ENCODE measurements at regions not wholly inside any gene's neighbourhood (a gene's known extent, or its start where the extent isn't known, plus 50 kb on each side); places are given as distances from the start of the nearest gene placed in this dataset.

DNA sequence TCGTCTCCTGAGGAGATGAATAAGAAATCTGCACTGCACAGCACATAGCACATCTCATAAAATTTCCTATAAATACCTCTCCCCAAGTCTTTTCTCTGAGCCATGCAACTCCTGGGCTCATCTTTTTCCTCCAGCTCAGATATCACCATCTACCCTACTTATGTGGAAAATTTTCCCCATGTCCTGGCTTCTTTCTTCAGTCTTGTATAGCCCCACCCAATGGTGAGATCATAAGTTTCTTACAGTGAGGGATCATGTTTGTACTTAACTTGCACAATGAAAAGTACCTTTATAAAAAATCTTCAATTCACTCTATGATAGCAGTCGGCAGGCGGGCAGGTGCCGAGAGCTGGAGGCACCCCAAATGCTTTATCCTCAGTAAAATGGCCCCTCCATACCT, 198.6 kb upstream of the S100G start:
- ATAC-seq: no peak
- no peak overlapping the region for H3K27ac ChIP-seq (ENCODE audit: low read length)
- TF ChIP-seq TCF7L2 (IDR thresholded peaks at IDR 0.05; ENCODE audit: low read depth, low read length) (no peak), SIN3A (IDR thresholded peaks at IDR 0.05; ENCODE audit: borderline replicate concordance, insufficient read depth, low read depth, low read length) (no peak), POLR2AphosphoS5 (IDR thresholded peaks at IDR 0.05; ENCODE audit: low read depth, low read length) (no peak)
- TF ChIP-seq, protein P1, sequence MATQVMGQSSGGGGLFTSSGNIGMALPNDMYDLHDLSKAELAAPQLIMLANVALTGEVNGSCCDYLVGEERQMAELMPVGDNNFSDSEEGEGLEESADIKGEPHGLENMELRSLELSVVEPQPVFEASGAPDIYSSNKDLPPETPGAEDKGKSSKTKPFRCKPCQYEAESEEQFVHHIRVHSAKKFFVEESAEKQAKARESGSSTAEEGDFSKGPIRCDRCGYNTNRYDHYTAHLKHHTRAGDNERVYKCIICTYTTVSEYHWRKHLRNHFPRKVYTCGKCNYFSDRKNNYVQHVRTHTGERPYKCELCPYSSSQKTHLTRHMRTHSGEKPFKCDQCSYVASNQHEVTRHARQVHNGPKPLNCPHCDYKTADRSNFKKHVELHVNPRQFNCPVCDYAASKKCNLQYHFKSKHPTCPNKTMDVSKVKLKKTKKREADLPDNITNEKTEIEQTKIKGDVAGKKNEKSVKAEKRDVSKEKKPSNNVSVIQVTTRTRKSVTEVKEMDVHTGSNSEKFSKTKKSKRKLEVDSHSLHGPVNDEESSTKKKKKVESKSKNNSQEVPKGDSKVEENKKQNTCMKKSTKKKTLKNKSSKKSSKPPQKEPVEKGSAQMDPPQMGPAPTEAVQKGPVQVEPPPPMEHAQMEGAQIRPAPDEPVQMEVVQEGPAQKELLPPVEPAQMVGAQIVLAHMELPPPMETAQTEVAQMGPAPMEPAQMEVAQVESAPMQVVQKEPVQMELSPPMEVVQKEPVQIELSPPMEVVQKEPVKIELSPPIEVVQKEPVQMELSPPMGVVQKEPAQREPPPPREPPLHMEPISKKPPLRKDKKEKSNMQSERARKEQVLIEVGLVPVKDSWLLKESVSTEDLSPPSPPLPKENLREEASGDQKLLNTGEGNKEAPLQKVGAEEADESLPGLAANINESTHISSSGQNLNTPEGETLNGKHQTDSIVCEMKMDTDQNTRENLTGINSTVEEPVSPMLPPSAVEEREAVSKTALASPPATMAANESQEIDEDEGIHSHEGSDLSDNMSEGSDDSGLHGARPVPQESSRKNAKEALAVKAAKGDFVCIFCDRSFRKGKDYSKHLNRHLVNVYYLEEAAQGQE (IDR thresholded peaks at IDR 0.05; ENCODE audit: insufficient read depth in 1 of 2, low read depth in 2 of 2, low read length in 1 of 2): no peak
- TF ChIP-seq, protein P2, sequence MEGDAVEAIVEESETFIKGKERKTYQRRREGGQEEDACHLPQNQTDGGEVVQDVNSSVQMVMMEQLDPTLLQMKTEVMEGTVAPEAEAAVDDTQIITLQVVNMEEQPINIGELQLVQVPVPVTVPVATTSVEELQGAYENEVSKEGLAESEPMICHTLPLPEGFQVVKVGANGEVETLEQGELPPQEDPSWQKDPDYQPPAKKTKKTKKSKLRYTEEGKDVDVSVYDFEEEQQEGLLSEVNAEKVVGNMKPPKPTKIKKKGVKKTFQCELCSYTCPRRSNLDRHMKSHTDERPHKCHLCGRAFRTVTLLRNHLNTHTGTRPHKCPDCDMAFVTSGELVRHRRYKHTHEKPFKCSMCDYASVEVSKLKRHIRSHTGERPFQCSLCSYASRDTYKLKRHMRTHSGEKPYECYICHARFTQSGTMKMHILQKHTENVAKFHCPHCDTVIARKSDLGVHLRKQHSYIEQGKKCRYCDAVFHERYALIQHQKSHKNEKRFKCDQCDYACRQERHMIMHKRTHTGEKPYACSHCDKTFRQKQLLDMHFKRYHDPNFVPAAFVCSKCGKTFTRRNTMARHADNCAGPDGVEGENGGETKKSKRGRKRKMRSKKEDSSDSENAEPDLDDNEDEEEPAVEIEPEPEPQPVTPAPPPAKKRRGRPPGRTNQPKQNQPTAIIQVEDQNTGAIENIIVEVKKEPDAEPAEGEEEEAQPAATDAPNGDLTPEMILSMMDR (IDR thresholded peaks at IDR 0.05): no peak
- CTCF ChIA-PET: no interaction called here
- BruUV-seq (replicated peaks): no TSS peak
- H3K4me1 ChIP-seq (ENCODE audit: control insufficient read depth, insufficient read depth, low read length): no peaks in the 10 kb centered on the region
- no peaks in the 10 kb centered on the region for H3K27me3 ChIP-seq (ENCODE audit: control insufficient read depth, insufficient read depth, low read length)
- H3K4me3 ChIP-seq (ENCODE audit: low read depth in 2 of 2, low read length in 2 of 2): no peak overlapping the region
- DNase-seq (ENCODE audit: low read depth, low spot score): no peak
- no peaks in the 10 kb centered on the region for H3K9me3 ChIP-seq (ENCODE audit: control insufficient read depth, insufficient read depth, low read depth, low read length)
- in situ Hi-C loops (cut with HindIII; ENCODE audit: low pct_unique_long_range_greater_than_20kb, low sequenced_read_pairs): no loop called here
- intact Hi-C loops (cut with micrococcal nuclease; ENCODE audit: unreplicated experiment): no loop called here
- H3K36me3 ChIP-seq (ENCODE audit: control insufficient read depth, insufficient read depth, low read length): no peaks in the 10 kb centered on the region
- POLR2A ChIA-PET: no interaction called here

DNA sequence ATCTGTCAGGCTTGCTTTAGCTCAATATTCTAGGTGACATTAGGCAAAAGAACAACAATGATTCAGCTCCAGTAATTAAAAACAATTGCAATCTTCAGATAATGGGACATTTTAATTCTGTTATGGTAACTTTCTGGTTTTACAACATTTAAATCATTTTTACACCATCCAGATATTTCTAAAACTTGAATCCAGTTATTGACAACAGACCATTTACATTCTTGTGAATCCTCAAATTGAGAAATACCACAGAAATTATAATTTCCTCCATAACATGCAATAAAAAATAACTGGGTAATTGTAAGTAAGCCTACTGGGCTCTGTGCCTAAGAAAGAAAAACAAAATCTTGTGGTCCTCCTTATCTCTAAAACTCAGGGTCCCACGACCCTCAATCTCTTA, 195.0 kb upstream of the S100G start:
- ChIA-PET POLR2A (no interaction called here), CTCF (no interaction called here)
- H3K9me3 ChIP-seq (ENCODE audit: control insufficient read depth, insufficient read depth, low read depth, low read length): no peaks in the 10 kb centered on the region
- H3K27me3 ChIP-seq (ENCODE audit: control insufficient read depth, insufficient read depth, low read length): no peaks in the 10 kb centered on the region
- H3K27ac ChIP-seq (ENCODE audit: low read length): no peak overlapping the region
- no peak for TF ChIP-seq TCF7L2 (IDR thresholded peaks at IDR 0.05; ENCODE audit: low read depth, low read length)
- no peak for TF ChIP-seq SIN3A (IDR thresholded peaks at IDR 0.05; ENCODE audit: borderline replicate concordance, insufficient read depth, low read depth, low read length)
- TF ChIP-seq POLR2AphosphoS5 (IDR thresholded peaks at IDR 0.05; ENCODE audit: low read depth, low read length): no peak
- no peaks in the 10 kb centered on the region for H3K36me3 ChIP-seq (ENCODE audit: control insufficient read depth, insufficient read depth, low read length)
- BruUV-seq (replicated peaks): no TSS peak
- no peak overlapping the region for H3K4me3 ChIP-seq (ENCODE audit: low read depth in 2 of 2, low read length in 2 of 2)
- intact Hi-C loops (cut with micrococcal nuclease; ENCODE audit: unreplicated experiment): no loop called here
- in situ Hi-C loops (cut with HindIII; ENCODE audit: low pct_unique_long_range_greater_than_20kb, low sequenced_read_pairs): no loop called here
- DNase-seq (ENCODE audit: low read depth, low spot score): no peak
- no peak for ATAC-seq
- no peaks in the 10 kb centered on the region for H3K4me1 ChIP-seq (ENCODE audit: control insufficient read depth, insufficient read depth, low read length)

DNA sequence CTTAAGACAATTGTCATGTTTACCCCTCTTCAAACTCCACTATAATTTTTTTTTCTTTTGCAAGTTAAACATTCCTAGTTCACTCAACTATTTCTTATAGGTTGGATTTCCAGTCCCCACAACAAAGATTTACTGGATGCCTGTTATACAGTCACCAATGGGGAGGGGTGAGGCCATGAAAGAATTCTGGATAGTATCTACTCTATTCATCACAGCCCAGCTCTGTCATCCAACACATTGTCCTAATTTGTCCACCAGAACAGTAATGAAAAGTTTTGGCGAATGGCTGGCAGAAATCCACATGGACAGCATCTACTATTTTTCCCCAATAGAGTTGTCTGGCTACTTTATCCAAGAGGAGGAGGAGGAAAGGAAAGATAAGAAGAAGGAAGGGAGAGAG, 192.7 kb upstream of the S100G start:
- DNase-seq (ENCODE audit: low read depth, low spot score): no peak
- TF ChIP-seq TCF7L2 (IDR thresholded peaks at IDR 0.05; ENCODE audit: low read depth, low read length): no peak
- TF ChIP-seq, protein P2 (IDR thresholded peaks at IDR 0.05): no peak
- TF ChIP-seq POLR2AphosphoS5 (IDR thresholded peaks at IDR 0.05; ENCODE audit: low read depth, low read length): no peak
- no peak for TF ChIP-seq SIN3A (IDR thresholded peaks at IDR 0.05; ENCODE audit: borderline replicate concordance, insufficient read depth, low read depth, low read length)
- CTCF ChIA-PET: no interaction called here
- POLR2A ChIA-PET: no interaction called here
- BruUV-seq (replicated peaks): no TSS peak
- ATAC-seq: no peak
- in situ Hi-C loops (cut with HindIII; ENCODE audit: low pct_unique_long_range_greater_than_20kb, low sequenced_read_pairs) (no loop called here), intact Hi-C loops (cut with micrococcal nuclease; ENCODE audit: unreplicated experiment) (no loop called here)
- no peak overlapping the region for H3K27ac ChIP-seq (ENCODE audit: low read length)
- H3K27me3 ChIP-seq (ENCODE audit: control insufficient read depth, insufficient read depth, low read length): no peaks in the 10 kb centered on the region
- no peaks in the 10 kb centered on the region for H3K36me3 ChIP-seq (ENCODE audit: control insufficient read depth, insufficient read depth, low read length)
- no peaks in the 10 kb centered on the region for H3K4me1 ChIP-seq (ENCODE audit: control insufficient read depth, insufficient read depth, low read length)
- no peak overlapping the region for H3K4me3 ChIP-seq (ENCODE audit: low read depth in 2 of 2, low read length in 2 of 2)
- H3K9me3 ChIP-seq (ENCODE audit: control insufficient read depth, insufficient read depth, low read depth, low read length): no peaks in the 10 kb centered on the region
